ENCODE measurements at regions not wholly inside any gene's neighbourhood (a gene's known extent, or its start where the extent isn't known, plus 50 kb on each side); places are given as distances from the start of the nearest gene placed in this dataset.
A peak's percentile ranks its signal among the peaks of the same experiment; 100 is the strongest.

- no peak for TF ChIP-seq CTCF (IDR thresholded peaks at IDR 0.05)
- H3K36me3 ChIP-seq, result no peaks in the 10 kb centered on the region
- WGBS, 2 donors, result 83 to 87% methylated on average over 5 of the region's 5 CpGs
- no peak overlapping the region for H3K4me3 ChIP-seq
- no peak for ATAC-seq
- intact Hi-C loops (cut with DNase I), result loop anchor here in 1 of 10 donors (10.0 kb wide), 1 partner anchor 152 kb away; no protein-coding TSS in a partner anchor
- H3K4me1 ChIP-seq, result peaks cover 0 to 17% (median 4%) of the 10 kb centered on the region in 9 donors
- no peaks in the 10 kb centered on the region for H3K9me3 ChIP-seq
- H3K27ac ChIP-seq, result peak overlapping the region in 7 of 10 donors; percentile 5 to 73 (median 42)
- no peak for DNase-seq
- H3K27me3 ChIP-seq, result peaks cover 0 to 3% (median 0%) of the 10 kb centered on the region in 7 donors
These were observed 88.9 kb upstream of the NGF start for GRCh38 chr1:115426956-115427355.

- peak overlapping the region in 9 of 10 donors; percentile 23 to 75 (median 64) for H3K27ac ChIP-seq
- H3K4me1 ChIP-seq, result peaks cover 0 to 17% (median 4%) of the 10 kb centered on the region in 9 donors
- no peaks in the 10 kb centered on the region for H3K36me3 ChIP-seq
- no peaks in the 10 kb centered on the region for H3K9me3 ChIP-seq
- ATAC-seq (peak; percentile 90 to 97 (median 95)), DNase-seq (peak; percentile 67 to 87)
- H3K4me3 ChIP-seq, result no peak overlapping the region
- intact Hi-C loops (cut with DNase I), result loop anchor here in 1 of 10 donors (10.0 kb wide), 1 partner anchor 152 kb away; no protein-coding TSS in a partner anchor
- H3K27me3 ChIP-seq, result peaks cover 0 to 3% (median 0%) of the 10 kb centered on the region in 7 donors
- no peak for TF ChIP-seq CTCF (IDR thresholded peaks at IDR 0.05)
- 24 to 38% methylated on average over 6 of the region's 6 CpGs for WGBS, 2 donors
These were observed 88.3 kb upstream of the NGF start for GRCh38 chr1:115426231-115426771.

GRCh38 chr1:115425442-115425841 is 87.4 kb upstream of the NGF start:
- no peak for TF ChIP-seq CTCF (IDR thresholded peaks at IDR 0.05)
- peak overlapping the region in 9 of 10 donors; percentile 23 to 75 (median 64) for H3K27ac ChIP-seq
- H3K4me1 ChIP-seq, result peaks cover 0 to 17% (median 4%) of the 10 kb centered on the region in 9 donors
- intact Hi-C loops (cut with DNase I), result loop anchor here in 1 of 10 donors (10.0 kb wide), 1 partner anchor 151 kb away; no protein-coding TSS in a partner anchor
- WGBS, 2 donors, result 88 to 90% methylated on average over 5 of the region's 5 CpGs
- no peaks in the 10 kb centered on the region for H3K36me3 ChIP-seq
- H3K9me3 ChIP-seq, result no peaks in the 10 kb centered on the region
- DNase-seq (no peak), ATAC-seq (no peak)
- H3K4me3 ChIP-seq, result no peak overlapping the region
- peaks cover 0 to 3% (median 0%) of the 10 kb centered on the region in 7 donors for H3K27me3 ChIP-seq

- TF ChIP-seq CTCF (IDR thresholded peaks at IDR 0.05), result no peak
- Histone ChIP-seq H3K4me3 (no peak overlapping the region), H3K4me1 (peaks cover 0 to 17% (median 4%) of the 10 kb centered on the region in 9 donors), H3K27me3 (peaks cover 0 to 3% (median 0%) of the 10 kb centered on the region in 7 donors), H3K36me3 (no peaks in the 10 kb centered on the region), H3K27ac (no peak overlapping the region), H3K9me3 (no peaks in the 10 kb centered on the region)
- intact Hi-C loops (cut with DNase I), result loop anchor here in 1 of 10 donors (10.0 kb wide), 1 partner anchor 149 kb away; no protein-coding TSS in a partner anchor
- ATAC-seq (no peak), DNase-seq (no peak)
- 75 to 81% methylated on average over 5 of the region's 5 CpGs for WGBS, 2 donors
These were observed 85.7 kb upstream of the NGF start for GRCh38 chr1:115423776-115424175.
